Rectal smooth muscle tissue (tissue), 1 donor: ENCODE measurements at regions not wholly inside any gene's neighbourhood (a gene's known extent, or its start where the extent isn't known, plus 50 kb on each side); places are given as distances from the start of the nearest gene placed in this dataset.

ENCODE experiments used
- H3K27ac ChIP-seq: one replicate; pipeline ENCODE4 v1.7.0; 2013; ENCODE audit warnings: low read depth, low read length, inconsistent platforms
- H3K27me3 ChIP-seq: one replicate; pipeline ENCODE4 v1.7.0; 2013; ENCODE audit warnings: low read length; ENCODE audit not compliant: control insufficient read depth, insufficient read depth
- H3K36me3 ChIP-seq: one replicate; pipeline ENCODE4 v1.7.0; 2013; ENCODE audit warnings: low read length; ENCODE audit not compliant: control insufficient read depth, insufficient read depth
- H3K4me1 ChIP-seq: one replicate; pipeline ENCODE4 v1.7.0; 2013; ENCODE audit warnings: low read length; ENCODE audit not compliant: control insufficient read depth, insufficient read depth
- H3K4me3 ChIP-seq: one replicate; pipeline ENCODE4 v1.7.0; 2013; ENCODE audit warnings: low read length
- H3K9ac ChIP-seq: one replicate; pipeline ENCODE4 v1.7.0; 2013; ENCODE audit warnings: low read length

DNA sequence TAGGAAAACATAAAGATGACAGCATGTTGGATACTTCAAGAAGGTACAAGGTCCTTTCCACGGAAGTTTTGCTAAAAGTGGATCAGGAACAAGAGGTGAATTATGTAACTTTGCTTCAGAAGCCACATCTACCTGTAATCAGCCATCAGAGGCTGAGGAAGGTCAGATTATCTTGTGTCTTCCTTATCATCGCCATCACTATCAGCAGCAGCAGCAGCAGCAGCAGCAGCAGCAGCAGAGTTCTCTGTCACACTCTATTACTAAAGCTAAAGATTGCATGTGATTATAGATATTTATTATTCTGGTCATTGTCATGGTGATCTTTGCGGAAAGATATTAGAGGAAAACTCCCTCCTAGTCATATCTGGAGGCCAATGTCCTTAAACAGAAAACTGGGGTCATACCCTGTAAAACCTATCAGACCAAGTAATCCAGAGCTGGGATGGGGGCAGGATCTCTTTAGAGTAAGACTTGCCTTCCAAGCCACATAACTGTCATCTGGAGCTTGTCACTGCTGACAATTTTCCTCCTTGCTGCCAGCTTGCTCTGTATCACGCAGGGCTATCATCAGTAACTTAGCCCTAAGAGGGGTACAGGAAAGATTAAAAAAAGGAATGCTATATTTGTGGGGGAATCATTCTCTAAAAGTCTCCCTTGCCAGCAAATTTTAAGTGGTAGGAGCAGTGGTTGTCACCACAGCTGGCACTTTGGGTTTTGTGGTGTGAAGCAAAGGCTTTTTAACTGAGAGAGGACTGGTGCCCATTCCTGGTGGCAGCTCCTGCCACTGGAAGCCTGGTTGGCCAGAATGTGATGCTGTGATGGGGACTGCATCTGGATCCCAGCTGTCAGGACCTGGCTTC is 130.9 kb upstream of the RASGRP1 start:
- no peak overlapping the region for H3K4me3 ChIP-seq
- no peak overlapping the region for H3K9ac ChIP-seq
- H3K4me1 ChIP-seq: no peaks in the 10 kb centered on the region
- H3K36me3 ChIP-seq: no peaks in the 10 kb centered on the region
- no peak overlapping the region for H3K27ac ChIP-seq
- H3K27me3 ChIP-seq: no peaks in the 10 kb centered on the region

DNA sequence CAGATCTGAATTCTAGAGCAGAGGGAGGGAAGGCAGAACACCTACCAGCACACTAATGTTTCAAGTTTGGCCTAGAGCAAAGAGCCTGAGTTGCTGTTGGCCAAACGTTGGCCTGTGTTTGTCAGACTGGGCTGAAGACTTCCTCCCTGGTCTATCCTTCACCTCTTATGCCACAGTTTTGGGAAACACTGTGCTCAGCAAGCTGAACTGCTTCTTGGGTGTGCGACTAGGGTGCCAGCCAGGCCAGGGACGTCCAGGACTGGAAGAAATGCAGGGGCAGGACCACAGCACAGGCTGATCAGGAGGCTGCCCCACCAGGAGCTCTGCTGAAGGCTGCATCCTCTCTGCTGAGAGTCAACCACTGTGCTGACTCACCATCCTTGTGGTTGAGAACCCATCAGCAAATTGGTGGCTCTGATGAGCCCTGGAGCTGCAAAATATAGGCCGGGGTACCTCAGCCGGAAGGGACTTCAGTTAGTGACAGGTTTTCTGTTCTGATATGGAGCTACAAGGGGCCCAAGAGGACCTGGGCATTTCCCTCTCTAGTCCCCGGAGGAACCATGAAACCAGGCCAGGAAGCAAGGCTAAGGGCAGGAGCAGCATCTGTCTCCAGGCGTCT is 131.6 kb upstream of the RASGRP1 start:
- Histone ChIP-seq H3K9ac (no peak overlapping the region), H3K27me3 (no peaks in the 10 kb centered on the region), H3K4me1 (no peaks in the 10 kb centered on the region), H3K36me3 (no peaks in the 10 kb centered on the region), H3K27ac (no peak overlapping the region), H3K4me3 (no peak overlapping the region)

DNA sequence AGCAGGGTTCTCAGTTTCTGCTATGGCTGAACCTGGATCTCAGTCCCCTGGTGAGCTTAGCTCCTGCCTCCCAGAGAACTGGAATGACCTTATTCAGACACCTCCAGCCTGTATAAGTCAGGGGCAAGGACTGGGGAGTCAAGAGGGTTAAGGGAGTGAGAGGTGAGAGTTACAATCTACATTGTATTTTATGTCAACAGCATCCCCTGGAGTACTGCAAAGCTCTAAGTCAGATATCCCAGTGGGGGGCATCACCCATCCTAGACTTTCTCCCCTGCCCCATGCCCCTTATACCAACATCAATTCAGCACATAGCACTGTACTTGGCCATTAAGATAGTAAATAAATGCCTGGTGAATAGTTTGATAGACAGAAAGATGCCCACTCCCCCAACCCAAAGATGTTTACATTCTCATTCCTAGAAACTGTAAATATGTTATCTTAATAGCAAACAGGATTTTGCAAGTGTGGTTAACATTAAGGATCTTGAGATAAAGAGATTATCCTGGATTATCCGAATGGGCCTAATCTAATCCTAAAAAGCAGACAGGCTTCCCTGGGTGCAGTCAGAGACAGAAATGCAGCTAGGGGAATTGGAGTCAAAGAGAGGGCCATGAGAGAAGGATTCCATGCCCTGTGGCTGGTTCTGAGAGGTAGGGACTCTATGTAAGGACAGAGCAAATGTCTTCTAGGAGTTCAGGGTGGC is 132.3 kb upstream of the RASGRP1 start:
- Histone ChIP-seq H3K36me3 (no peaks in the 10 kb centered on the region), H3K27me3 (no peaks in the 10 kb centered on the region), H3K9ac (no peak overlapping the region), H3K4me3 (no peak overlapping the region), H3K4me1 (no peaks in the 10 kb centered on the region), H3K27ac (no peak overlapping the region)

DNA sequence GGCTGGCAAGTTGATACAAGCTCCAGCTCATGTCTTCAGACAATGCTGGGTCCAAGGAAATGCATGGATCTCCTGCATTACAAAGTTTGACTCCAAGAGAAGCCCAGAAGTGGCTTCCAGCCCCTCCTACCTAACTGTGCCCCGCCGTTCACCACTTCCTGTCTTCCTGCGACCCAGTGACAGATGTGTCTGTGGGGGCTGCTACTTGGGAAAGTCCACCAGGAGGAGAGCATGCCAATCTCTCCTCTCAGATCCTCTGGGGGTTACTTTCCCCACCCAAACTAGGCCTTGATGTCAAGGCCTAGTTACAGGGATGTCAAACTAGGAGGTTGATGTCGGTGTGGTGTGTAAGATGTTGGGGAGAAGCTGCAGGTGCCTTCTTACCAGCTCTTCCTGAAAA is 133.6 kb upstream of the RASGRP1 start:
- Histone ChIP-seq H3K27ac (no peak overlapping the region), H3K4me1 (no peaks in the 10 kb centered on the region), H3K27me3 (no peaks in the 10 kb centered on the region), H3K4me3 (no peak overlapping the region), H3K9ac (no peak overlapping the region), H3K36me3 (no peaks in the 10 kb centered on the region)

DNA sequence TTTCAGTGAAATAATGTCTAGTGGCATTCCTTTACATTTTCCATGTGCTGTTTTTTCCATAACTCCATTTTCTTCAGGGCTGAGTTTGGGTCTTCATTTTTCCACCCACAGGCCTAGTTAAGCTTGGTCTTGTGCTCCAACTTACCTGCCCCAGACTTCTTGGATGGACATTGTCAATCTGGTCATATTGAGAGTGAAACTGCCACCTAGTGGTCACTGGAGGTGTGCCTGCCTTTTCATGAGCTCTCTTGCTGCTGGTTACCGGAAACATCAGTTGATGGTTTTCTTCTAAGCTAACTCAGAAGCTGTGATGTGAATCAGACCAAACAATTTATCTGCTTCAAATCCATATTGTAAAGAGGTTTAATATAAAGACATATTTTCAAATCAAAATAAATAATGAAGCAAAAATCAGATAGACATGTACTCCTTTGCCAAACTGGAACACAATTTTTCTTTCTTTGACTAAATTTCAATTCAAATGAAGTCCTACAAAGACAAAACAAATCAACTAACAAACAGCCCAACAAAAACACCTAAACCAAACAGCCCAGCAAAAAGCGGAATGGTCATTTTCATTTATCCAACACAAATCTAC is 135.1 kb upstream of the RASGRP1 start:
- H3K27ac ChIP-seq: no peak overlapping the region

DNA sequence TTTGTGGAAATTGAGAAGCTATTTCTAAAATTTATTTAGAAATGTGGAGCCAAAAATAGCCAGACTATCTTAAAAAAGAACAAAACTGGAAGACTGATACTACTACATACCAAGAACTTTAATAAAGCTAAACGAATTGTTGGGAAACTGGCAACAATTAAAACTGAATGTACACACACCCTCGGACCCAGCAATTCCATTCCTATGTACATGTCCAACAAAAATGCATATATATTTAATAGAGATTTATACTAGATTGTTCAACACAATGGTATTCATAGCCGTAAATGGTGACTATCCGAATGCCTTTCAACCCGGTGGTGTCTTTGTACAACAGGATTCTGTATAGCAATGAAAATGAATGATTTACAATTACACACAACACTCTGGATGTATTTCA is 136.5 kb upstream of the RASGRP1 start:
- Histone ChIP-seq H3K9ac (no peak overlapping the region), H3K4me1 (no peaks in the 10 kb centered on the region), H3K36me3 (no peaks in the 10 kb centered on the region), H3K27ac (no peak overlapping the region), H3K27me3 (no peaks in the 10 kb centered on the region), H3K4me3 (no peak overlapping the region)

More for the DNA sequence above, 135.1 kb upstream of the RASGRP1 start:
- Histone ChIP-seq H3K4me3 (no peak overlapping the region), H3K36me3 (no peaks in the 10 kb centered on the region), H3K9ac (no peak overlapping the region), H3K27me3 (no peaks in the 10 kb centered on the region), H3K4me1 (no peaks in the 10 kb centered on the region)

DNA sequence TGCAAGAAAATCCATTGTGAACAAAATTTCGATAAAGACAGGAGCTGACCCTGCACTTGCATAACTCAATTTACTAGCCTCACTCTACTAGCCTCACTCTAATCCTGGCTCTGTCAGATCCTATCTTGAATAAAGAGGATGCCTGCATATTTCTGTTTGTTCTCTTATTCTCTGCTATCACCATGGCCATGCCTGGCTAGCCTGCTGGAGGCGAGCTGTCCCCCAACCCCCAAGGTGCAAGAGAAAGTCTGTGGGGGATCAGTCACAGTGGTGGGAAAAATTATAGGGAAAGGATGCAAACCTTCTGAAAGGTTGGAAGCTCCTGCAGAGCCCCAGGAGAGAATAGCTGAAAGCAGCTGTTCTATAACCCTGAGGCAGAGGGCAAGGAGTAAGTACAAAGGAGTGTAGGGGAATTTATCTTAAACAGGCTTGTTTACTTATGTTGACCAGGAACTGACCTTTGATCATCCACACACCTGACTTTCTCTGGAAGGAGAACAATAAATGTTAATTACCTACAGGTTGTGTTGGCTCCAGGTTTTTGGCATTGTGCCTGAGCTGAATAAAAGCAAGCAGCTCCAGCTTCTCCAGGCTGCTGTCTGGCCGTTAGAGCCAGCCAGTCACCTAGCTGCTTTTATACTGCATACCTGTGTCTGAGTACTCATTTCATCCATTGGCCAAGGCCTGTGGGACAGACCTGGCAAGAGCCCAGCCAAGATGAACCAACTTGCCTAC is 137.7 kb upstream of the RASGRP1 start:
- no peak overlapping the region for H3K27ac ChIP-seq
- H3K4me3 ChIP-seq: no peak overlapping the region
- H3K4me1 ChIP-seq: no peaks in the 10 kb centered on the region
- no peaks in the 10 kb centered on the region for H3K36me3 ChIP-seq
- H3K9ac ChIP-seq: no peak overlapping the region
- H3K27me3 ChIP-seq: no peaks in the 10 kb centered on the region

DNA sequence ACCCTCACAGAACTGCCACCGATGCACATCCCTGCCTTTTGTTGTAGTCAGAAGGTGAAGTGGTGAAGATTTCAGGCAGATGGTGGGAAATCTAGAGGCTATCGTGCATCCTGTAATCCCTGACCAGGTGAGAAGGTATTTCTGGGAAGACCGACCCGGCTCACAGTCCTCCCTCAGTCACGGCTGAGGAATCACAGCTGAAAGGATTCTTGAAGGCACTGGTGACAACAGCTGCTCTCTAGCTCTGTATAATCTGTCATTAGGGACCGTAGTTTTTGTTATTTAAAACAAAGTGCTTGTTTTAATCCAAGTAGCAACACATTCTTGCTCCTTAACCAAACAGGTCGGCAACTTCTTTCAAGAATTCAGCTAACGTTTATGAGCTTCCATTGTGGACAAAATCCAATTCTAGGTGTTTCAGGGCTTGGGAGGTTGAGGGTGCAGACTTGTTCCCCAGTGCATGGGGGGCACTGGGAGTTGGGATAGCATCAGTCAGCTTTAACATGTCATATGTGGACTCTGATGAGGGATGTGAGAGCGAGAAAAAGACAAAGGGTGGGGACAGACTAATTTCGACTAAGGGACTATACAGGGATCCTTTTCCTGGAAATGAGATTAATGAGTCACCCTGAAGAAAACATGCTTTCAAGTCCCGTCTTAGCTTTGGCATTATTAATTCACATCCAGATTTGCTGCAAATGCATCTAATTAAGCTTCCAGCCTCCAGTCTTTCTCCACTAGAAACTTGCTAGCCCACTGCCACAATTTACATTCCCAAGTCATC is 141.0 kb upstream of the RASGRP1 start:
- no peaks in the 10 kb centered on the region for H3K36me3 ChIP-seq
- H3K27ac ChIP-seq: no peak overlapping the region
- peaks cover 5% of the 10 kb centered on the region for H3K4me1 ChIP-seq
- H3K9ac ChIP-seq: no peak overlapping the region
- no peak overlapping the region for H3K4me3 ChIP-seq
- H3K27me3 ChIP-seq: no peaks in the 10 kb centered on the region

DNA sequence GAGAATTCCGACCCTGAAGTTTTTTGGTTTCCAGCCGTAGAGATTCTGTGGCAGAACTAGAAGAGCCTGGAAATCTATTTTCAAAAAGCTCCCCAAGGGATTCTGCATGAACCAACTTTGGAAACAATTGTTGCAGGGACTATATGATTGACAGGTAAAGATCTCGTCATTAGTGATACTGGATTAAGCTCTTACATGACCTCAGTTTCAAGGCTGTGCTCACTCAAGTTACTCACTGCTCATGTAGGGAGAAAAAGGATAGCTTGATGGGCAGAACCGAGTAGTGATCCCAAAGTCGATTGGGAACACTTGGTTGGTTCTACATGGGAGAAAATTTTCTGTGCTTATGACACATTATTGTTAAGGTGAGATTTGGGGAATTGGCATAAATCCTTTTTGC is 142.3 kb upstream of the RASGRP1 start:
- no peaks in the 10 kb centered on the region for H3K36me3 ChIP-seq
- H3K27ac ChIP-seq: no peak overlapping the region
- no peak overlapping the region for H3K4me3 ChIP-seq

DNA sequence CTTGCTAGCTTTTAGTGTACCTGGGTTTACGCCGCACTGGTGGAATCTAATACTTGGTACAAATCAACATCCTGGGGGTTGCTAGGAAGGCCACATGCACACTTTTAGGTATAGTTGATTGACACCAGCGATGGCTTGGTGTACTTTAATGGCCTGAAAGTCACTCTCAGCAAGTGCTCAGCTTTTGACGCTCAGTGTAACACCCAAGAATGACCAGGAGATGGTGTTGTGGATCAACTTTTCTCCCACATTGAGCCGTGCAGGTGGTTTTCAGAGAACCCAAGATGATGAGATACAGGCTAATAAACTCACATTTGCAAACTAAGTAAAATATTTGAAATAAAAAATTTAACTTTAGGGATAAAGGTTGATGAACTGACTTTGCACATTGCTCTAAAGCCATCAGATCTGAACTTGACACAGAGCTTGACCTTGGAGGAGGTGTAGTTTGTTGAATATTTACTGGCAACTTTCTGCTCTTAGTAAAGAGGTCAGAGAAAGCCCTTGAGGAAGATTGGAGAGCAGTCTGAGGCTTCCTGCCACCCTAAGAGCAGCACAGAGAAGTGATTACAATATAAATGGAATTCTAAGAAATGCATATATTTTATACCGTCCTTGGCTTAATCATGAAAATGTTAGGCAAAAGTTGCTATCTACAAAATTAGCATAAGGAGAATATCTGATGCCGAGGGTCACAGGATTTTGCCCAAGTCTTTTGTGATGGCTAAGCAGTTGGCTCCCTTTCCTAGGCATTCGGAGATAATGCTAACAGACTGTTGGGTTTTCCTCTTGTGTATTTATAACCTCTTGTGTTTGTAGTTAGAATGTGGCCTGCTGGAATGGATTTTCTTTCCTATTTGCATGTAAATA is 143.4 kb upstream of the RASGRP1 start:
- no peaks in the 10 kb centered on the region for H3K36me3 ChIP-seq
- peaks cover 5% of the 10 kb centered on the region for H3K4me1 ChIP-seq
- H3K27ac ChIP-seq: peak overlapping the region; percentile 16
- H3K4me3 ChIP-seq: no peak overlapping the region
- no peaks in the 10 kb centered on the region for H3K27me3 ChIP-seq
- no peak overlapping the region for H3K9ac ChIP-seq

More for the DNA sequence above, 142.3 kb upstream of the RASGRP1 start:
- Histone ChIP-seq H3K4me1 (peaks cover 5% of the 10 kb centered on the region), H3K27me3 (no peaks in the 10 kb centered on the region), H3K9ac (no peak overlapping the region)
